Endothelial cell (in vitro differentiated cells): ENCODE measurements at regions not wholly inside any gene's neighbourhood (a gene's known extent, or its start where the extent isn't known, plus 50 kb on each side); places are given as distances from the start of the nearest gene placed in this dataset.

Experiments
- DNase-seq: peaks from one replicate; pipeline ENCODE4 v3.0.0; 2021; ENCODE audit warnings: low spot score
- H3K27ac Mint-ChIP-seq: one replicate; pipeline ENCODE4 v1.8.0; 2021; ENCODE audit warnings: mixed read lengths, inconsistent platforms; ENCODE audit not compliant: unreplicated experiment
- H3K27me3 Mint-ChIP-seq: one replicate; pipeline ENCODE4 v1.8.0; 2021; ENCODE audit warnings: mild to moderate bottlenecking, moderate library complexity, mixed read lengths, inconsistent platforms; ENCODE audit not compliant: unreplicated experiment
- H3K36me3 Mint-ChIP-seq: one replicate; pipeline ENCODE4 v1.8.0; 2021; ENCODE audit warnings: mild to moderate bottlenecking, low read depth, mixed read lengths, inconsistent platforms; ENCODE audit not compliant: unreplicated experiment
- H3K4me1 Mint-ChIP-seq: one replicate; pipeline ENCODE4 v1.8.0; 2021; ENCODE audit warnings: mild to moderate bottlenecking, mixed read lengths, inconsistent platforms; ENCODE audit not compliant: unreplicated experiment
- H3K4me3 Mint-ChIP-seq: one replicate; pipeline ENCODE4 v1.8.0; 2021; ENCODE audit warnings: mild to moderate bottlenecking, mixed read lengths, inconsistent platforms; ENCODE audit not compliant: unreplicated experiment
- H3K9me3 Mint-ChIP-seq: one replicate; pipeline ENCODE4 v1.8.0; 2021; ENCODE audit warnings: mixed read lengths, inconsistent platforms; ENCODE audit not compliant: unreplicated experiment
- CTCF ChIP-seq: fragments of 200-600 bp; sonication (generic); IDR thresholded peaks from one replicate; pipeline ENCODE4 v1.5.0; 2021; ENCODE audit warnings: antibody characterized with exemption; ENCODE audit not compliant: unreplicated experiment

- no peak for TF ChIP-seq CTCF
- H3K4me3 Mint-ChIP-seq, result no peak overlapping the region
- no peak for DNase-seq
- no peaks in the 10 kb centered on the region for H3K27me3 Mint-ChIP-seq
- H3K36me3 Mint-ChIP-seq, result no peaks in the 10 kb centered on the region
- H3K4me1 Mint-ChIP-seq, result no peaks in the 10 kb centered on the region
- no peaks in the 10 kb centered on the region for H3K9me3 Mint-ChIP-seq
- no peak overlapping the region for H3K27ac Mint-ChIP-seq
These were observed 86.2 kb downstream of the TSPAN8 start for GRCh38 chr12:71071536-71072097.

GRCh38 chr12:71070416-71071128 is 87.2 kb downstream of the TSPAN8 start:
- DNase-seq, result no peak
- Mint-ChIP-seq H3K27ac (no peak overlapping the region), H3K4me3 (no peak overlapping the region), H3K27me3 (no peaks in the 10 kb centered on the region), H3K4me1 (no peaks in the 10 kb centered on the region), H3K36me3 (no peaks in the 10 kb centered on the region), H3K9me3 (no peaks in the 10 kb centered on the region)
- TF ChIP-seq CTCF, result no peak

- no peaks in the 10 kb centered on the region for H3K4me1 Mint-ChIP-seq
These were observed 88.5 kb downstream of the TSPAN8 start for GRCh38 chr12:71069311-71069710.

GRCh38 chr12:71063087-71063486 is 94.7 kb downstream of the TSPAN8 start:
- Mint-ChIP-seq H3K4me1 (no peaks in the 10 kb centered on the region), H3K36me3 (no peaks in the 10 kb centered on the region), H3K9me3 (no peaks in the 10 kb centered on the region), H3K27me3 (no peaks in the 10 kb centered on the region), H3K27ac (no peak overlapping the region), H3K4me3 (no peak overlapping the region)
- DNase-seq, result no peak
- TF ChIP-seq CTCF, result no peak

More at GRCh38 chr12:71069311-71069710, 88.5 kb downstream of the TSPAN8 start:
- Mint-ChIP-seq H3K27ac (no peak overlapping the region), H3K27me3 (no peaks in the 10 kb centered on the region), H3K9me3 (no peaks in the 10 kb centered on the region), H3K4me3 (no peak overlapping the region), H3K36me3 (no peaks in the 10 kb centered on the region)
- TF ChIP-seq CTCF, result no peak
- DNase-seq, result no peak

GRCh38 chr12:71061451-71061850 is 96.3 kb downstream of the TSPAN8 start:
- no peaks in the 10 kb centered on the region for H3K36me3 Mint-ChIP-seq
- TF ChIP-seq CTCF, result no peak
- no peaks in the 10 kb centered on the region for H3K27me3 Mint-ChIP-seq
- no peak overlapping the region for H3K27ac Mint-ChIP-seq
- no peaks in the 10 kb centered on the region for H3K4me1 Mint-ChIP-seq
- H3K4me3 Mint-ChIP-seq, result no peak overlapping the region
- DNase-seq, result no peak
- H3K9me3 Mint-ChIP-seq, result no peaks in the 10 kb centered on the region
